ENCODE measurements at regions not wholly inside any gene's neighbourhood (a gene's known extent, or its start where the extent isn't known, plus 50 kb on each side); places are given as distances from the start of the nearest gene placed in this dataset.

DNA sequence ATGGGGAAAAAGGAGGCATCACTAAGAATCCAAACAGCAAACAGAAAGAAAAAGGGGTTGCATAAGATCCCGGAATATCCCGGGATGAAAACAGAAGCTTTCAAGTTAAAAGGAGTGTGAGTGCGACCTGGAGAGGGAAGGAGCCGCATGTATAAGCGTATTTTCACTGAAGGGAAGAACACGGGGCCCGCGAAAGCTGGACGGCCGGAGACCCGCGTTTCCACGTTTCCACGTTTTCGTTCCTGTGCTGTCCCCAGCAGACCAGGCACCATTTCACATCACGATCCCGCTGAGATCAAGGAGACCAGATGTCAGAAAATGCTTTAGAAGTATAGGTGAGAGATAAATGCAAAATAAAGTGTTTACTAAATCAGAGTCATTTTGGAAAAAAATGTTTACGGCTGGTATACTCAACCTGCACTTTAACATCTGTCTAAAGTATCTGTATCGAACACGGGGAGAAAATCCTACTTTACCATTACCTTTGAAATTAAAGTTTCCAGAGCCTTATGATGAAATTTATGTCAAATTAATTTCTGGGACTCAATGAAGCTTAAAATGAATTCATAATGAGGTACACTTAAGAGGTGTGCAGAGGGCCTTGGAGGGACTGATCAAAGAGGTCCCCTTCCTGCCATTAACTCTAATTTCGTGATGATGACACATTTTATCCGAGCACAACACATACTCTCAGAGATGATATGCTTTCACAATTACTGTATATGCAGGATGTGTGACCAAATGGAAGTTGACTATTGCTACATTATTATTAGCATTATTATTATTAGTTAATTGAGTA, 71.0 kb upstream of the SALL3 start:
- TF ChIP-seq, protein P1, sequence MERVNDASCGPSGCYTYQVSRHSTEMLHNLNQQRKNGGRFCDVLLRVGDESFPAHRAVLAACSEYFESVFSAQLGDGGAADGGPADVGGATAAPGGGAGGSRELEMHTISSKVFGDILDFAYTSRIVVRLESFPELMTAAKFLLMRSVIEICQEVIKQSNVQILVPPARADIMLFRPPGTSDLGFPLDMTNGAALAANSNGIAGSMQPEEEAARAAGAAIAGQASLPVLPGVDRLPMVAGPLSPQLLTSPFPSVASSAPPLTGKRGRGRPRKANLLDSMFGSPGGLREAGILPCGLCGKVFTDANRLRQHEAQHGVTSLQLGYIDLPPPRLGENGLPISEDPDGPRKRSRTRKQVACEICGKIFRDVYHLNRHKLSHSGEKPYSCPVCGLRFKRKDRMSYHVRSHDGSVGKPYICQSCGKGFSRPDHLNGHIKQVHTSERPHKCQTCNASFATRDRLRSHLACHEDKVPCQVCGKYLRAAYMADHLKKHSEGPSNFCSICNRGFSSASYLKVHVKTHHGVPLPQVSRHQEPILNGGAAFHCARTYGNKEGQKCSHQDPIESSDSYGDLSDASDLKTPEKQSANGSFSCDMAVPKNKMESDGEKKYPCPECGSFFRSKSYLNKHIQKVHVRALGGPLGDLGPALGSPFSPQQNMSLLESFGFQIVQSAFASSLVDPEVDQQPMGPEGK (CRISPR knock-in tag; IDR thresholded peaks at IDR 0.05; ENCODE audit: borderline replicate concordance): no peak
- TF ChIP-seq ZC3H10 (CRISPR knock-in tag; IDR thresholded peaks at IDR 0.05) (no peak), TCF4 (CRISPR knock-in tag; IDR thresholded peaks at IDR 0.05; ENCODE audit: borderline replicate concordance) (no peak), RARB (CRISPR knock-in tag; IDR thresholded peaks at IDR 0.05) (no peak), ARNTL (CRISPR knock-in tag; IDR thresholded peaks at IDR 0.05; ENCODE audit: borderline replicate concordance, low read depth) (no peak), ZFP3 (CRISPR knock-in tag; IDR thresholded peaks at IDR 0.05) (no peak), ZFP30 (CRISPR knock-in tag; IDR thresholded peaks at IDR 0.05) (no peak), ISL1 (CRISPR knock-in tag; IDR thresholded peaks at IDR 0.05) (no peak)
- TF ChIP-seq, protein P2, sequence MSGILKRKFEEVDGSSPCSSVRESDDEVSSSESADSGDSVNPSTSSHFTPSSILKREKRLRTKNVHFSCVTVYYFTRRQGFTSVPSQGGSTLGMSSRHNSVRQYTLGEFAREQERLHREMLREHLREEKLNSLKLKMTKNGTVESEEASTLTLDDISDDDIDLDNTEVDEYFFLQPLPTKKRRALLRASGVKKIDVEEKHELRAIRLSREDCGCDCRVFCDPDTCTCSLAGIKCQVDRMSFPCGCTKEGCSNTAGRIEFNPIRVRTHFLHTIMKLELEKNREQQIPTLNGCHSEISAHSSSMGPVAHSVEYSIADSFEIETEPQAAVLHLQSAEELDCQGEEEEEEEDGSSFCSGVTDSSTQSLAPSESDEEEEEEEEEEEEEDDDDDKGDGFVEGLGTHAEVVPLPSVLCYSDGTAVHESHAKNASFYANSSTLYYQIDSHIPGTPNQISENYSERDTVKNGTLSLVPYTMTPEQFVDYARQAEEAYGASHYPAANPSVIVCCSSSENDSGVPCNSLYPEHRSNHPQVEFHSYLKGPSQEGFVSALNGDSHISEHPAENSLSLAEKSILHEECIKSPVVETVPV (CRISPR knock-in tag; IDR thresholded peaks at IDR 0.05): no peak
- TF ChIP-seq, protein P3, sequence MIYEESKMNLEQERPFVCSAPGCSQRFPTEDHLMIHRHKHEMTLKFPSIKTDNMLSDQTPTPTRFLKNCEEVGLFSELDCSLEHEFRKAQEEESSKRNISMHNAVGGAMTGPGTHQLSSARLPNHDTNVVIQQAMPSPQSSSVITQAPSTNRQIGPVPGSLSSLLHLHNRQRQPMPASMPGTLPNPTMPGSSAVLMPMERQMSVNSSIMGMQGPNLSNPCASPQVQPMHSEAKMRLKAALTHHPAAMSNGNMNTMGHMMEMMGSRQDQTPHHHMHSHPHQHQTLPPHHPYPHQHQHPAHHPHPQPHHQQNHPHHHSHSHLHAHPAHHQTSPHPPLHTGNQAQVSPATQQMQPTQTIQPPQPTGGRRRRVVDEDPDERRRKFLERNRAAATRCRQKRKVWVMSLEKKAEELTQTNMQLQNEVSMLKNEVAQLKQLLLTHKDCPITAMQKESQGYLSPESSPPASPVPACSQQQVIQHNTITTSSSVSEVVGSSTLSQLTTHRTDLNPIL (CRISPR knock-in tag; IDR thresholded peaks at IDR 0.05; ENCODE audit: low read depth): no peak
